GM18951 (cell line): ENCODE measurements at regions not wholly inside any gene's neighbourhood (a gene's known extent, or its start where the extent isn't known, plus 50 kb on each side); places are given as distances from the start of the nearest gene placed in this dataset.
"Not testable (repeated sequence)": the region's sequence is repeated elsewhere in the genome, so short reads cannot be mapped to it uniquely, and the experiment has no call there.

ENCODE experiments used
- POLR2A ChIP-seq: IDR thresholded peaks from 4 replicates; pipeline ENCODE4 v1.6.1; 2011; ENCODE audit warnings: mild to moderate bottlenecking; ENCODE audit not compliant: insufficient read length, insufficient read depth; ENCODE audit errors: extremely low read depth
- in situ Hi-C: fragments of 300-500 bp; cut with MboI; formaldehyde crosslinking; loops from one replicate; pipeline ENCODE4 v1.12.0; 2022; ENCODE audit warnings: low sequenced_read_pairs, mixed read lengths, inconsistent platforms; ENCODE audit not compliant: unreplicated experiment

DNA sequence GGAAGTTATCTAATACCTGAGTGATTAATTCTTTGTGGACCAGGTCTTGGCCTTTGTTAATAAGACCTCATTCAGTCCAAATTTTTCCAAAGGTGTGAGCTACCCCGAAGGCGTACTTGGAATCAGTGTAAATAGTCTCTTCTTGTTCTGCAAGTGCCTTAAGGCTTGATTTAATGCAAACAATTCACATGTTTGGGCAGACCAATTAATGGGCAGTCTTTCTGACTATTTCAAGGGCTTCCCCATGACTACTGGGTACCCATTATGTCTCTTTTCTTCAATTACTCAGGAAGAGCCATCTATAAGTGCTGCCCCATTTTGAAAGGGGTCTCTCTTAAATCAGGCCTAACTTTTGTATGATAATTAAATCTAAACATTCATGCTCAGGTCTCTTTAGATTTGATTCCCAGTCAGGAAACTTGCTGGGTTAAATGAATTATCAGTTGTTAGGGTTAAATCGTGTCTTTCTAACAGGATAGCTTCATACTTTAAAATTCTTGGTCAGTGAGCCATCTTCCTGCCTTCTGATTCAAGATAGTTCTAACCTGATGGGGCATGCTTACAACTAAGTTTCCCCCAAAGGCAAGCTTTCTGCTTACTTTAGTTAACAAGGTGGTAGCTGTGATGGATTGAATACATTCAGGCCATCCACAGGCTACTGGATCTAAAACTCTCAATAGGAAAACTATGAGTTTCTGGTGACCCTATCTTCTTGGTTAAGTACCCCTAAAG is 179.6 kb downstream of the CCNG2 start:
- in situ Hi-C loops, result no loop called here
- TF ChIP-seq POLR2A, result no peak

DNA sequence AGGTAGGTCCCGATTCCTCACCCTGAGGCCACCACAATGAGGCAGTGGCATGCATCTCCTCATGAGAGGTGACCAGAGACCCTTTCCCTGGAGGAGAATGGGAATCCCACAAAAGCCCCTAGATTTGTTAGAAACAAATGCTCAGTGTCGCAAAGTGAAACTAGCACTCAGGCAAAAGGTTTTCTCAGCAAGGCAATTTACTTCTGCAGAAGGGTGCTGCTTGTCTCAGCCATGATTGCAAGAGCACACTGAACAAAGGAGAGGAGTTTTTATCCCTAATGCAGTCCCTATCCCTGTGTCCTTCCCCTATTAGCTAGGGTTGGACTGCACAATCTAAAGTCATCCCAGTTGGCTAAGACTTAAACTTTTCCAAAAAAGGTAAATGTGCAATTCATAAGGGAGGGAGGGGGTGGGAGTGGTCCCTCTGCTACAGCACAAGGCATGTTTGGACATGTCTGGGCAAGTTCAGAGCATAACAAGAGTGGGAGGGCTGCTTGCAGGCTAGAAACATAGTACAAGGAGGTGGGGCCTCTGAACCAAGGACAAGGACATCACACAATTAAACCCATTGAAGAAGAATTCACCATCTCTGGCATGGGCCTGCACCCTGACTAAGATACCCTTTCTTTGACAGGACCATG is 185.3 kb downstream of the CCNG2 start:
- in situ Hi-C loops, result no loop called here
- no peak for TF ChIP-seq POLR2A

DNA sequence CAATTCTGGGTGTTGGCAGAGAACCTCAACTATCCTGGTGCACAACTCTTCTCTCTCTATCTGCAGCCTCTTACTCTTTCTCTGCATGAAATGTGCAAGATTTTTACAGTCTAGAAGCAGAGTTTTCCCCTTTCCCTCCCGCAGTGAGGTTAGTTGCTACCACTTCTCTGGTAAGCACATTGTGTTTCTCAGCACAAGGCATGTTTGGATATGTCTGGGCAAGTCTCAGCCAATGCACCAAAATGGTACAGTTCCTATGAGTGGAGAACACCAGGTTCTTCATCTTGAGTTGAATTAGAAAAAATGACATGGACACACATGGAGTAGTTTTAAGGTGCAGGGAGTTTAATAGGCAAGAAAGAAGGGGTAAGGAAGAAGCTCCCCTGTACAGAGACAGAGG is 187.0 kb downstream of the CCNG2 start:
- TF ChIP-seq POLR2A, result no peak

DNA sequence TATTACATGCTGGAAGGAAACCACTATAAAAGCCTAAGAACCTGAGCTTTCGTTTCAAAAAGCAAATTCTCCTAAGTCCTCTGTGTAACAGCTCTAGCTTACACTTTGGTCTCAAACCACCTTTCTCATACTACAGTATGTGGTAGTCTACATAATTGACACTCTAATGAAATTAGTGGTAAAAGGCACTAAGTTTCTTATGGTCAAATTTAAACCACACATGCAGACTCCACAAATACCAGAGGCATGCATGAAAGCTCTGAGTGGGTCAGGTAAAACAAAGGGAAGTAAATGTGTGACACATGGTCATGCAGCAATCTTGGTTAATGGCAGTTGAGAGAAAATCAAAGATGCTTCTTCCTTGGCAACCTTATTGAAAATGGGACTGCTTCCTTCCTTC is 187.8 kb downstream of the CCNG2 start:
- TF ChIP-seq POLR2A, result no peak
- in situ Hi-C loops, result no loop called here

More for the DNA sequence above, 187.0 kb downstream of the CCNG2 start:
- in situ Hi-C loops, result no loop called here

DNA sequence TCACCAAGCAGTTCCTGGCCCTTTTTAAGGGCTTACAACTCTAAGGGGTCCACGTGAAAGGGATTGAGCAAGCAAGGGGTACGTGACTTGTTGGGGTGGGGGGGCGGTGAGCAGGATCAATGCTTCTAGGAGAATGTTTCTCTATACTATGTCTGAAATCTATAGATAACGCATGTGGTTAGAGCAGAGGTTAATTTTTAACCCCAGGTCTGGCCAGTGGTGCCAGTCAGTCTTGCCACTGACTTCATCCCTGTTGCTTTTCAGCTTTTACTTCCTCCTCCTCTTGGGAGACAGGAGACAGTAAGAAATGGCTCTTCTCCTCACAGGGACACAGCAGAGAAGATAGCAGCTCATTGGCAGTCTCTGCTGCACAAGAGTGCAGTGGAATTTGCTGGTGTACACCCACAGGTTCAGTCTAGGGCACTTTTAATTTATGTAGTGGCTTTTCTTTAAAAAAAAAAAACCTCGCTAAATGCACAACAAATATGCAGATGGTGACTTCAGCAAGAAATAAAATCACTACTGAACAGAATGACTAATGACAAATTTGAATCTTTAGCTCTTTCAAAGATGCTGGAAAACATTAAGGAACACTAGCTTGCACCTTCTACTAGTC is 190.5 kb downstream of the CCNG2 start:
- no peak for TF ChIP-seq POLR2A
- in situ Hi-C loops, result no loop called here

DNA sequence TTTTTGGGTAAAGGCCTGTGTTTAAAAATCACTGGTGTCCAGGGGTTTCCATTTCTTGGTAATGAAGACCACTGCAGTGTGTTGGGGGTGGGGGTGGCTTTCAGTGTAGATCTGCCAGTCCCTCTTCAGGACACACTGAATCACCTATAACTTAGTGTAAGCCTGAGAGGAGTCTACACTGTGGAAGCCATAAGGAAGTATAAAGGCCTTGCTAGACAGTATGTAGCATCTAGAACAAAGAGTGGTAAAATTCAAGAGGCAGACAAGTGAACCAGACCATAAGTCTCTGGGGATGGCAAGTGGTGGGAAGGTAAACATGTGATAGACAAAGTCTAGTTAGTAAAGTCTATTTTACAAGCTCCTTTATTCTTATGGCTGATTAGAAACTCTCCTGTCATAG is 191.8 kb downstream of the CCNG2 start:
- no peak for TF ChIP-seq POLR2A
- in situ Hi-C loops, result no loop called here

DNA sequence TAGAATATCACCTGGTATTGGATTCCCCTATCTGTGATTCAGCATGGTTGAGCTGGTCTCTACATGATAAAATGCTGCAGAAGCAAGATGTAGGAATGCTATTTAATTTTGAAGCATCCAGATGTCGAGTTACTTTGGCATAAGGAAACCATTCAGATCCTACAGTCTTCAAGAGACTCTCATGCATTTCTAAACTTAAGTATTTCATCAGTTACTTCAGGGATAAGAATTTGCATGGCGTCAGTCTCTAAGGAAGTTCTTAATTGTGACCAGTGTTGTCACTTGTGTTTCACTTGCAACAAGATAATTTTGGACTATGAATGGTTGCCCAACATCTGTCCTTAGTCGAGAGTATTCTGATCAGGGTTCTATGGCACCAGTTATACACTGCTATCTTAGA is 192.4 kb downstream of the CCNG2 start:
- TF ChIP-seq POLR2A, result no peak
- in situ Hi-C loops, result no loop called here

DNA sequence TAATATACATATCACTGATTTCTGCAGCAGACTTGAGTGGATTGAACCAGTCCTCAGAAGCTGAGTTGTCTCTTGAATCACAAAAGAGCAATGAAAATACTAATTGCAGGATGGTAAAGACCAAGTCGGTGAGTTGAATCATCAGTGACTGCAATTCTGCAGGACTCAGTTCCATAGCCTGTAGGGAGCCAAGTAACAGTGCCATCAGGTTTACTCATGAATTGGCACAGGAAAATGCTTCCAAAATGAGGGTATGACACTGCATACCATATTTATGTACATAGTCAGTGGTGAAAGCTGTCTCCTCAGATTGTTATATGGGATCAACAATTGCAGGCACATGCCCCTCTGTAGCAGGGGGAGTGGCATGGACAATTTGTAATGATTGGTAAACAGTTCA is 192.8 kb downstream of the CCNG2 start:
- in situ Hi-C loops, result no loop called here

DNA sequence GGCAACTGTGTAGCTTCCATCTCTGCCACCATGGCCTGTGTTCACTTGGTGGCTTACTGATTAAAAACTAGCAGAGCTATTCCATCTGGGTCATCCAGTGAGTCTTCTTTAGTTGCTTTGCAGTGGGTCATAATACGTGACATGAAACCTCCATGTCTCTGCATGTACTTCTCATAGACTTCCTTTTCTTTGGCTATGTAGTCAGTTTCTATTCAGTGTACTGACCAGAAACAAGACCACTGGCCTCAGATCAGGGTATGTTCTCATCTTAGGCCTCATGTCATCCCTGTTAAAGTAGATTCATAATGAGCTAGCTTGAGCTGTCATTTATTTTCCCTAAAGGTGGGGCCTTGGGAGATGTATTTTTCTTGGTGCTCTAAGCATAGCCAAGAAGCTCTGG is 195.2 kb downstream of the CCNG2 start:
- TF ChIP-seq POLR2A, result no peak
- in situ Hi-C loops, result no loop called here

More for the DNA sequence above, 192.8 kb downstream of the CCNG2 start:
- TF ChIP-seq POLR2A, result no peak

DNA sequence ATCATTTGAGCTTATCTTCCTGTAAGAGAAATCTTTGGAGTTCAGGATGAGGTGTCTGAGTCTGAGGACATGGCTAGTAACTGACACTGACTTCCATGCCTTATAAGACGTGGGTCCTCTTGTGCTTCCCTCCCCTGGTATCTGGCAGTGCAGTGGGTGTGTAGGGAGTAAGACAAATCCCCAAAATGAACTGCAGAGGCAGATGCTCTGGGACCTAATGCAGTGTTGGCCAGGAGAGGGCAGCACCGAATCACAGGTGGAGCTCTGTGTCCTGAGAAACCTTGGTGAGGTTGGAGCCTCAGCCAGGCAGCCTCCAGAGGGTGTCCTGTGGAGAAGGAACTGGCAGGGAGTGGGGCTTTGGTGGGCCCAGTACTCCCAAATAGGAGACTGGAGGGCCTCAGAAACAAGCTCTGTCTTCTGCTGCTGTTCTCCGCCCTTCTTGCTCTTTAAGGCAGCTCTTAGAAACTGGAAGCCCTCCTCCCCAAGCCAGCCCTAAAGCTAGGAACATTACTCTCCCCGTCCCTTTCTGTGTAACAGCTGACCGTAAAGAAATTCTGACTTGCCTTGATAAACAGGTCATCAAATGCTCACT is 196.8 kb downstream of the CCNG2 start:
- in situ Hi-C loops, result not testable (repeated sequence)

DNA sequence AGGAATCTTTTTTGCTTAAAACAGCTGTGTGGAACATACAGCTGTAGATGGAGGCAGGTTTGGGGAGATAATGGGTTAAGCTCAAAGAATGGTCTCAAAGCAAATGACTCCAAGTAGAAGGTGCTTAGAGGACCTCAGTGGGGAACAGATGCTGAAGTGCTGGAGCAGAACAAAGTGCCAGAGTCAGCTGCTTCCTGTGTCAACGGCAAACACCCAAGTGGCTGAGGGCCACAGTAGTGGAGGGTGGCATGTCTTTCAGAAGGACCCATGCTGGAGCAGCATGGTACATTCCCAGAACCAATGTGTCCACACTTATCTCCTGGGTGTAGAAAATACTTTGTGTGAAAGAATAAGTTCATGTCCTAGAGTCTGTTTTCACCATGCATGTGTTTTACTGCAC is 197.5 kb downstream of the CCNG2 start:
- in situ Hi-C loops, result no loop called here
- no peak for TF ChIP-seq POLR2A

DNA sequence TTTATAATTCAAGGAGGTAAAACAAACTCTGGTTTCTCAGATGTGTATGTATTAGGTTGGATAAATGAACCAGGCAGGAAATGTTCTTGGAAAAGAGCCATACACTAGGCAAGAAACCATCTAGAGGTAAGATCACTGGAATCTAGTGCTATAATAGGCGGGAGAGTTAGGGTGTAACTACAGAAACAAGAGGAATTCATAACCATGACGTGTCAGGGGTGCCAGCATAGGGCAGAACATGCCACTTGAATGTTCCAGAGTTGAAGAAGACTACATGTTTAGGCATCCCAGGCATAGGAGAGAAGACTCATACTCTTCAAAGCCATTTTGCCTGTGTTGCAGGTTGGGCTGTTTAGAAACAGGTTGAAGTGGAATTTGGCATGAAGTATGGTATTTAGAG is 198.7 kb downstream of the CCNG2 start:
- in situ Hi-C loops, result no loop called here
- TF ChIP-seq POLR2A, result no peak

DNA sequence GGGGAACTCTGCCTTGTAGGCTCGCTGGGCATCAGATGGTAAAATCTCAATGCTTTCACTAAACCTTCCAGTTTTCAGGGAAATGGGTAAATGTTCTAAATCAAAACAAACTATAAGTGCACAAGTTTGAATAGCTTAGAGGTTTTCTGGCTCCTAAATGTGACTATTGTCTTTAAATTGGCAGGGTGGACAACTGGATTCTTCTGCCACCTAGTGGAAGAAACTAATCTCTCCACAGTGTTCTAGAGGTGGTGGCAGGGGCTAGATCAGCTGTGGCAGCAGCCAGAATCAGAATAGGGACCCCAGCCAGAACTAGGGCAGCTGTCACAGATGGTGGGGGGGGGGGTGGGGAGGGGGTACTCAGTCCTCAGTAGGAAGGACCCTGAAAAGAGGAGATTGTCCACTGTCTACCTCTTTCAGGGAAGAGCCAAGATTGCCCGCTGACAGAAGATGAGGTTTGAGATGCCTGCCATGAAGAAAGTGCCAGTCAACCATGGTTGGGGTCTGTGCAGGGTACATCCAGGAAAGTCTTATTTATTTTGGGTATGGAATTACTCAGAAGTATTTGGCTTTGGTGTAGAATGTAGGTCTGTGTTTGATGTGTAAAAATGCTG is 201.4 kb downstream of the CCNG2 start:
- TF ChIP-seq POLR2A, result no peak
- in situ Hi-C loops, result no loop called here
